ENCODE measurements at regions not wholly inside any gene's neighbourhood (a gene's known extent, or its start where the extent isn't known, plus 50 kb on each side); places are given as distances from the start of the nearest gene placed in this dataset.

DNA sequence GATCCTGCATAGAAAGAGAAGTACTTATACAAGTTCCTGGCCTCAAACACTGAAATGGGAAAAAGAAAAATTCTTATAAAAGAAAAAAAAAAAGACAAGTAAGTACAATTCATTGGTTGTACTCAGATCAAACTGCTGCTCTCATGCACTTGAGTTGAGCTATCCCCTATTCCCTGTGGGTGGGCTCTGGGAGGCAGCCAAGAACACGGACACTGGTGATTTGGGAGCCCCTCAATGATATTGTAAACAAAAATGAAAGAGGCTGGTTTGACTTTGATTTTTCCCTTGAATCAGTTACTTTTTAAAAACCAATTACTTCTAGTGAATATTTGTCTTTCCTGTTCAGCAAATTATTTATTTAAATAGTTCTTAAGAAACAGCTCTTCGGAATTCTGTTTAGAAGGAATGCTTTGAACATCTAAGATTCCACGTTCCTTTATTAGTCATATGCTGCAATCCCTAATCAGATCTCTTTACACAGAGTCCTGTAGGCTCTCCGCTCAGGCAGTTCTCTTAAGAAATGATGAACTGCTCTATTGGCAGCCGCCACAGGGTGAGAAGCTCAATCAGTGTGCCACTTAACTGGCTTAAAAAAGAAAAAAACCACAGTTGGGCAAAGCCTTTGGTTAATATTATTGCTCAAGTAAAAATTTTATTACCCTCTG is 225.1 kb downstream of the TMEM182 start (continued):
- TF ChIP-seq, protein P1, sequence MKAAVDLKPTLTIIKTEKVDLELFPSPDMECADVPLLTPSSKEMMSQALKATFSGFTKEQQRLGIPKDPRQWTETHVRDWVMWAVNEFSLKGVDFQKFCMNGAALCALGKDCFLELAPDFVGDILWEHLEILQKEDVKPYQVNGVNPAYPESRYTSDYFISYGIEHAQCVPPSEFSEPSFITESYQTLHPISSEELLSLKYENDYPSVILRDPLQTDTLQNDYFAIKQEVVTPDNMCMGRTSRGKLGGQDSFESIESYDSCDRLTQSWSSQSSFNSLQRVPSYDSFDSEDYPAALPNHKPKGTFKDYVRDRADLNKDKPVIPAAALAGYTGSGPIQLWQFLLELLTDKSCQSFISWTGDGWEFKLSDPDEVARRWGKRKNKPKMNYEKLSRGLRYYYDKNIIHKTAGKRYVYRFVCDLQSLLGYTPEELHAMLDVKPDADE (IDR thresholded peaks at IDR 0.05): no peak

DNA sequence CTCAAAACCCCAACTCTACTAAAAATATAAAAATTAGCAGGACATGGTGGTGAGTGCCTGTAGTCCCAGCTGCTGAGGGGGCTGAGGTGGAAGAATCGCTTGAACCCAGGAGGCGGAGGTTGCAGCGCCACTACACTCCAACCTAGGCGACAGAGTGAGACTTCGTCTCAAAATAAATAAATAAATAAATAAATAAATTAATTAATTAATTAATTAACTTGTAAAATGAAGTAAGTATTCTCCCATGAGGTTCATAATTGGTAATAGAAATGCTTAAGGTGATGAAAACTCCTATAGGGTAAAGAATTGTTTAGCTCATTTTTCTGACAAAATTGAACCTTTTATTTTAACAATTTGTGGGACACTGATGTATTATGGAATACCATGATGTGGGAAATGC is 230.8 kb downstream of the TMEM182 start:
- Histone ChIP-seq H3K9me2 (ENCODE audit: insufficient read depth) (no peaks in the 10 kb centered on the region), H3K4me2 (no peak overlapping the region), H3K79me2 (replicated peaks; ENCODE audit: insufficient read depth) (no peaks in the 10 kb centered on the region), H3K4me1 (ENCODE audit: insufficient read depth) (no peaks in the 10 kb centered on the region), H2AFZ (no peak overlapping the region), H3K4me3 (no peak overlapping the region), H3K36me3 (ENCODE audit: insufficient read depth) (no peaks in the 10 kb centered on the region), H3K27me3 (ENCODE audit: insufficient read depth) (no peaks in the 10 kb centered on the region), H4K20me1 (replicated peaks; ENCODE audit: insufficient read depth) (no peaks in the 10 kb centered on the region), H3F3A (replicated peaks; ENCODE audit: low read depth) (no peaks in the 10 kb centered on the region), H3K27ac (ENCODE audit: low read depth) (no peak overlapping the region)
- ATAC-seq: no peak
- Mint-ChIP-seq H3K36me3 (ENCODE audit: low read depth) (no peaks in the 10 kb centered on the region), H3K27ac (no peak overlapping the region), H3K27me3 (ENCODE audit: insufficient read depth, low read depth, poor library complexity) (no peaks in the 10 kb centered on the region), H3K9me3 (no peaks in the 10 kb centered on the region), H3K4me1 (no peaks in the 10 kb centered on the region), H3K4me3 (no peak overlapping the region)
- no peak for DNase-seq (ENCODE audit: low spot score)
- TF ChIP-seq CREB1 (CRISPR knock-in tag; IDR thresholded peaks at IDR 0.05; ENCODE audit: low read depth) (no peak), NANOG (IDR thresholded peaks at IDR 0.05; ENCODE audit: borderline replicate concordance) (no peak), ZNF331 (CRISPR knock-in tag; IDR thresholded peaks at IDR 0.05; ENCODE audit: low read depth) (no peak), EZH2phosphoT487 (IDR thresholded peaks at IDR 0.05; ENCODE audit: unreplicated experiment) (no peak), JUNB (IDR thresholded peaks at IDR 0.05; ENCODE audit: unreplicated experiment) (no peak), ZNF114 (CRISPR knock-in tag; IDR thresholded peaks at IDR 0.05) (no peak)
- TF ChIP-seq, protein P2, sequence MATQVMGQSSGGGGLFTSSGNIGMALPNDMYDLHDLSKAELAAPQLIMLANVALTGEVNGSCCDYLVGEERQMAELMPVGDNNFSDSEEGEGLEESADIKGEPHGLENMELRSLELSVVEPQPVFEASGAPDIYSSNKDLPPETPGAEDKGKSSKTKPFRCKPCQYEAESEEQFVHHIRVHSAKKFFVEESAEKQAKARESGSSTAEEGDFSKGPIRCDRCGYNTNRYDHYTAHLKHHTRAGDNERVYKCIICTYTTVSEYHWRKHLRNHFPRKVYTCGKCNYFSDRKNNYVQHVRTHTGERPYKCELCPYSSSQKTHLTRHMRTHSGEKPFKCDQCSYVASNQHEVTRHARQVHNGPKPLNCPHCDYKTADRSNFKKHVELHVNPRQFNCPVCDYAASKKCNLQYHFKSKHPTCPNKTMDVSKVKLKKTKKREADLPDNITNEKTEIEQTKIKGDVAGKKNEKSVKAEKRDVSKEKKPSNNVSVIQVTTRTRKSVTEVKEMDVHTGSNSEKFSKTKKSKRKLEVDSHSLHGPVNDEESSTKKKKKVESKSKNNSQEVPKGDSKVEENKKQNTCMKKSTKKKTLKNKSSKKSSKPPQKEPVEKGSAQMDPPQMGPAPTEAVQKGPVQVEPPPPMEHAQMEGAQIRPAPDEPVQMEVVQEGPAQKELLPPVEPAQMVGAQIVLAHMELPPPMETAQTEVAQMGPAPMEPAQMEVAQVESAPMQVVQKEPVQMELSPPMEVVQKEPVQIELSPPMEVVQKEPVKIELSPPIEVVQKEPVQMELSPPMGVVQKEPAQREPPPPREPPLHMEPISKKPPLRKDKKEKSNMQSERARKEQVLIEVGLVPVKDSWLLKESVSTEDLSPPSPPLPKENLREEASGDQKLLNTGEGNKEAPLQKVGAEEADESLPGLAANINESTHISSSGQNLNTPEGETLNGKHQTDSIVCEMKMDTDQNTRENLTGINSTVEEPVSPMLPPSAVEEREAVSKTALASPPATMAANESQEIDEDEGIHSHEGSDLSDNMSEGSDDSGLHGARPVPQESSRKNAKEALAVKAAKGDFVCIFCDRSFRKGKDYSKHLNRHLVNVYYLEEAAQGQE (IDR thresholded peaks at IDR 0.05; ENCODE audit: unreplicated experiment): no peak
- TF ChIP-seq, protein P1 (IDR thresholded peaks at IDR 0.05): no peak
- TF ChIP-seq, protein P3, sequence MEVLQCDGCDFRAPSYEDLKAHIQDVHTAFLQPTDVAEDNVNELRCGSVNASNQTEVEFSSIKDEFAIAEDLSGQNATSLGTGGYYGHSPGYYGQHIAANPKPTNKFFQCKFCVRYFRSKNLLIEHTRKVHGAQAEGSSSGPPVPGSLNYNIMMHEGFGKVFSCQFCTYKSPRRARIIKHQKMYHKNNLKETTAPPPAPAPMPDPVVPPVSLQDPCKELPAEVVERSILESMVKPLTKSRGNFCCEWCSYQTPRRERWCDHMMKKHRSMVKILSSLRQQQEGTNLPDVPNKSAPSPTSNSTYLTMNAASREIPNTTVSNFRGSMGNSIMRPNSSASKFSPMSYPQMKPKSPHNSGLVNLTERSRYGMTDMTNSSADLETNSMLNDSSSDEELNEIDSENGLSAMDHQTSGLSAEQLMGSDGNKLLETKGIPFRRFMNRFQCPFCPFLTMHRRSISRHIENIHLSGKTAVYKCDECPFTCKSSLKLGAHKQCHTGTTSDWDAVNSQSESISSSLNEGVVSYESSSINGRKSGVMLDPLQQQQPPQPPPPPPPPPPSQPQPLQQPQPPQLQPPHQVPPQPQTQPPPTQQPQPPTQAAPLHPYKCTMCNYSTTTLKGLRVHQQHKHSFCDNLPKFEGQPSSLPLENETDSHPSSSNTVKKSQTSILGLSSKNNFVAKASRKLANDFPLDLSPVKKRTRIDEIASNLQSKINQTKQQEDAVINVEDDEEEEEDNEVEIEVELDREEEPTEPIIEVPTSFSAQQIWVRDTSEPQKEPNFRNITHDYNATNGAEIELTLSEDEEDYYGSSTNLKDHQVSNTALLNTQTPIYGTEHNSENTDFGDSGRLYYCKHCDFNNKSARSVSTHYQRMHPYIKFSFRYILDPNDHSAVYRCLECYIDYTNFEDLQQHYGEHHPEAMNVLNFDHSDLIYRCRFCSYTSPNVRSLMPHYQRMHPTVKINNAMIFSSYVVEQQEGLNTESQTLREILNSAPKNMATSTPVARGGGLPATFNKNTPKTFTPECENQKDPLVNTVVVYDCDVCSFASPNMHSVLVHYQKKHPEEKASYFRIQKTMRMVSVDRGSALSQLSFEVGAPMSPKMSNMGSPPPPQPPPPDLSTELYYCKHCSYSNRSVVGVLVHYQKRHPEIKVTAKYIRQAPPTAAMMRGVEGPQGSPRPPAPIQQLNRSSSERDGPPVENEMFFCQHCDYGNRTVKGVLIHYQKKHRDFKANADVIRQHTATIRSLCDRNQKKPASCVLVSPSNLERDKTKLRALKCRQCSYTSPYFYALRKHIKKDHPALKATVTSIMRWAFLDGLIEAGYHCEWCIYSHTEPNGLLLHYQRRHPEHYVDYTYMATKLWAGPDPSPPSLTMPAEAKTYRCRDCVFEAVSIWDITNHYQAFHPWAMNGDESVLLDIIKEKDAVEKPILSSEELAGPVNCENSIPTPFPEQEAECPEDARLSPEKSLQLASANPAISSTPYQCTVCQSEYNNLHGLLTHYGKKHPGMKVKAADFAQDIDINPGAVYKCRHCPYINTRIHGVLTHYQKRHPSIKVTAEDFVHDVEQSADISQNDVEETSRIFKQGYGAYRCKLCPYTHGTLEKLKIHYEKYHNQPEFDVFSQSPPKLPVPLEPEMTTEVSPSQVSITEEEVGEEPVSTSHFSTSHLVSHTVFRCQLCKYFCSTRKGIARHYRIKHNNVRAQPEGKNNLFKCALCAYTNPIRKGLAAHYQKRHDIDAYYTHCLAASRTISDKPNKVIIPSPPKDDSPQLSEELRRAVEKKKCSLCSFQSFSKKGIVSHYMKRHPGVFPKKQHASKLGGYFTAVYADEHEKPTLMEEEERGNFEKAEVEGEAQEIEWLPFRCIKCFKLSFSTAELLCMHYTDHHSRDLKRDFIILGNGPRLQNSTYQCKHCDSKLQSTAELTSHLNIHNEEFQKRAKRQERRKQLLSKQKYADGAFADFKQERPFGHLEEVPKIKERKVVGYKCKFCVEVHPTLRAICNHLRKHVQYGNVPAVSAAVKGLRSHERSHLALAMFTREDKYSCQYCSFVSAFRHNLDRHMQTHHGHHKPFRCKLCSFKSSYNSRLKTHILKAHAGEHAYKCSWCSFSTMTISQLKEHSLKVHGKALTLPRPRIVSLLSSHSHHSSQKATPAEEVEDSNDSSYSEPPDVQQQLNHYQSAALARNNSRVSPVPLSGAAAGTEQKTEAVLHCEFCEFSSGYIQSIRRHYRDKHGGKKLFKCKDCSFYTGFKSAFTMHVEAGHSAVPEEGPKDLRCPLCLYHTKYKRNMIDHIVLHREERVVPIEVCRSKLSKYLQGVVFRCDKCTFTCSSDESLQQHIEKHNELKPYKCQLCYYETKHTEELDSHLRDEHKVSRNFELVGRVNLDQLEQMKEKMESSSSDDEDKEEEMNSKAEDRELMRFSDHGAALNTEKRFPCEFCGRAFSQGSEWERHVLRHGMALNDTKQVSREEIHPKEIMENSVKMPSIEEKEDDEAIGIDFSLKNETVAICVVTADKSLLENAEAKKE (CRISPR knock-in tag; IDR thresholded peaks at IDR 0.05): no peak

Measured in GM23338 (cell line).